PC-9 (cell line): ENCODE measurements at regions not wholly inside any gene's neighbourhood (a gene's known extent, or its start where the extent isn't known, plus 50 kb on each side); places are given as distances from the start of the nearest gene placed in this dataset.

Experiments used
- BruUV-seq: library from RNA; stranded (reverse); fragments of 400-500 nt; replicated peaks from 2 replicates; lab custom pipeline; 2021; lab: Mats Ljungman, UMichigan
- CTCF ChIA-PET: fragments of 300-600 bp; sonication (Branson Sonifier 250); formaldehyde crosslinking; loops from one replicate; lab custom pipeline; 2022; ENCODE audit warnings: antibody characterized with exemption; lab: Charles Lee
- POLR2A ChIA-PET: fragments of 300-600 bp; sonication (Branson Sonifier 250); formaldehyde crosslinking; loops from one replicate; lab custom pipeline; 2022; ENCODE audit warnings: antibody characterized with exemption; ENCODE audit not compliant: unreplicated experiment; lab: Charles Lee
- DNase-seq, 2 experiments: peaks; one replicate each; pipeline versions ENCODE4 v3.0.0 to v3.0.0-alpha.2; 2015 to 2022; ENCODE audit warnings: mixed read lengths in 1 of 2
- H2AFZ ChIP-seq: fragments of 200-600 bp; sonication (generic); 2 replicates; pipeline ENCODE4 v1.8.1; 2017; ENCODE audit warnings: antibody characterized with exemption
- H3F3A ChIP-seq: fragments of 200-600 bp; sonication (generic); 2 replicates; pipeline ENCODE4 v1.8.1; 2017; ENCODE audit warnings: antibody characterized with exemption, mild to moderate bottlenecking, low read depth; ENCODE audit not compliant: insufficient read depth
- H3K27ac ChIP-seq: fragments of 200-600 bp; sonication (generic); 2 replicates; pipeline ENCODE4 v1.6.1; 2016; ENCODE audit warnings: mixed run types
- H3K27me3 ChIP-seq: fragments of 200-600 bp; sonication (generic); 2 replicates; pipeline ENCODE4 v1.6.1; 2016; ENCODE audit warnings: low read depth, mixed run types; ENCODE audit not compliant: insufficient read depth
- H3K36me3 ChIP-seq: fragments of 200-600 bp; sonication (generic); 2 replicates; pipeline ENCODE4 v1.6.1; 2016; ENCODE audit warnings: low read depth, mixed run types
- H3K4me1 ChIP-seq: fragments of 200-600 bp; sonication (generic); replicated peaks from 2 replicates; pipeline ENCODE4 v1.6.1; 2016; ENCODE audit warnings: mixed run types; ENCODE audit not compliant: insufficient read depth
- H3K4me2 ChIP-seq: fragments of 200-600 bp; sonication (generic); 2 replicates; pipeline ENCODE4 v1.6.1; 2017; ENCODE audit warnings: mixed run types
- H3K4me3 ChIP-seq: fragments of 200-600 bp; sonication (generic); 2 replicates; pipeline ENCODE4 v1.6.1; 2016; ENCODE audit warnings: mixed run types
- H3K79me2 ChIP-seq: fragments of 200-600 bp; sonication (generic); 2 replicates; pipeline ENCODE4 v1.6.1; 2017; ENCODE audit warnings: low read depth, mixed run types
- H3K9me2 ChIP-seq: fragments of 200-600 bp; sonication (generic); 2 replicates; pipeline ENCODE4 v1.8.1; 2017; ENCODE audit warnings: mild to moderate bottlenecking; ENCODE audit not compliant: insufficient read depth
- H3K9me3 ChIP-seq: fragments of 200-600 bp; sonication (generic); 2 replicates; pipeline ENCODE4 v1.8.1; 2016; ENCODE audit warnings: low read depth; ENCODE audit not compliant: insufficient read depth
- H4K20me1 ChIP-seq: fragments of 200-600 bp; sonication (generic); 2 replicates; pipeline ENCODE4 v1.8.1; 2017; ENCODE audit not compliant: insufficient read depth
- EZH2 ChIP-seq: fragments of 200-600 bp; sonication (generic); IDR thresholded peaks from 2 replicates; pipeline ENCODE4 v1.8.0; 2017; ENCODE audit warnings: antibody characterized with exemption, low read depth
- intact Hi-C: fragments of 100-400 bp; cut with micrococcal nuclease; formaldehyde crosslinking; loops from one replicate; pipeline ENCODE4 v1.10.0; 2022; ENCODE audit not compliant: unreplicated experiment
- TF ChIP-seq, protein P1 (sequence below): fragments of 200-600 bp; sonication (generic); conservative IDR thresholded peaks from 2 replicates; pipeline ENCODE4 v1.6.1; 2017; ENCODE audit warnings: mixed run types, antibody characterized with exemption, mild to moderate bottlenecking, moderate library complexity

DNA sequence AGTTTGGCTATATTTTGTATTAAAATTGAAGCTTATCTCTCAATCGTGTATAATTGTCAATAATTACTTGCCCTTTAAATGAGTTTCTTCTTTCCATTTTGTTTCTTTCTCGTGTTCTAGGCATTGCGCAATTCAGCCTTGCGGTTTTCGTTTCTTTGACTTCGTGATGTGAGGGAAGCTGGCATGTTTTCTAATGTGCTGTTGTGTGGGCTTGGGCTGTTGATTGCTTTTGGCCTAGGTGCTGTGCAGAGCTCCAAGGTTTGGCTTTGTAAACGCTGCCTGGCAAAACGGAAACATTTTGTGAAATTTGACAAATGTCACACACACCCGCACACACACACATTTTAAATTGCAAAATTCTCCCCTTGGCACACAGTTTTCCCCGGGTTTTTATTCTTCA is 242.6 kb upstream of the TCF4 start:
- Histone ChIP-seq H3K9me2 (no peaks in the 10 kb centered on the region), H3F3A (peaks cover 7% of the 10 kb centered on the region), H3K4me3 (no peak overlapping the region), H3K27ac (no peak overlapping the region), H4K20me1 (no peaks in the 10 kb centered on the region), H3K4me2 (no peak overlapping the region), H2AFZ (no peak overlapping the region), H3K27me3 (no peaks in the 10 kb centered on the region), H3K4me1 (peaks cover 13% of the 10 kb centered on the region), H3K79me2 (no peaks in the 10 kb centered on the region), H3K9me3 (no peaks in the 10 kb centered on the region; the same call in 1 of the 2 replicates), H3K36me3 (peaks cover 4% of the 10 kb centered on the region; the same call in 1 of the 2 replicates)
- TF ChIP-seq, protein P1, sequence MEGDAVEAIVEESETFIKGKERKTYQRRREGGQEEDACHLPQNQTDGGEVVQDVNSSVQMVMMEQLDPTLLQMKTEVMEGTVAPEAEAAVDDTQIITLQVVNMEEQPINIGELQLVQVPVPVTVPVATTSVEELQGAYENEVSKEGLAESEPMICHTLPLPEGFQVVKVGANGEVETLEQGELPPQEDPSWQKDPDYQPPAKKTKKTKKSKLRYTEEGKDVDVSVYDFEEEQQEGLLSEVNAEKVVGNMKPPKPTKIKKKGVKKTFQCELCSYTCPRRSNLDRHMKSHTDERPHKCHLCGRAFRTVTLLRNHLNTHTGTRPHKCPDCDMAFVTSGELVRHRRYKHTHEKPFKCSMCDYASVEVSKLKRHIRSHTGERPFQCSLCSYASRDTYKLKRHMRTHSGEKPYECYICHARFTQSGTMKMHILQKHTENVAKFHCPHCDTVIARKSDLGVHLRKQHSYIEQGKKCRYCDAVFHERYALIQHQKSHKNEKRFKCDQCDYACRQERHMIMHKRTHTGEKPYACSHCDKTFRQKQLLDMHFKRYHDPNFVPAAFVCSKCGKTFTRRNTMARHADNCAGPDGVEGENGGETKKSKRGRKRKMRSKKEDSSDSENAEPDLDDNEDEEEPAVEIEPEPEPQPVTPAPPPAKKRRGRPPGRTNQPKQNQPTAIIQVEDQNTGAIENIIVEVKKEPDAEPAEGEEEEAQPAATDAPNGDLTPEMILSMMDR = no peak
- TF ChIP-seq EZH2 = no peak
- DNase-seq = no peak
- POLR2A ChIA-PET = no interaction called here
- CTCF ChIA-PET = no interaction called here
- no TSS peak for BruUV-seq
- intact Hi-C loops = no loop called here

DNA sequence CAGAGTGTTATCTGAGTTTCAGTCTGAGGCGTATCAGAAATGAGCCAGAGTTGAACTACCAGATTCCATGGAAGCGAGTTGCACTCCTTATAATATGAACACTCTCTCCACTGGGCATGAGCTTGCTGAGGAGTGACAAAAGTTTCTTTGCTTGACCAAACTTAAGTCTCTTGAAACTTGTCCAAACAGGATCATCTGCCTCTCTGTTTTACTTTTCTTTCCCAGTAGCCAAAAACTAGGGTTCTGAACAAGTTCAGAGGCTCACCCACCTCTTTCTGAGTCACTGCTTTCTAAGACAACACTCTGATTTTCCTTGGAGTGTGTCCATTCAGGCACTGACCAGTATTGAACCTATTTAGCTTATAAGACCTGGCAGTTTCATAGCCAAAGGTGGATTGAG is 233.2 kb upstream of the TCF4 start:
- CTCF ChIA-PET = no interaction called here
- Histone ChIP-seq H3F3A (peaks cover 22% of the 10 kb centered on the region), H2AFZ (peak overlapping the region; percentile 74; the same call in 1 of the 2 replicates), H4K20me1 (no peaks in the 10 kb centered on the region), H3K79me2 (no peaks in the 10 kb centered on the region), H3K9me2 (no peaks in the 10 kb centered on the region), H3K9me3 (no peaks in the 10 kb centered on the region), H3K36me3 (no peaks in the 10 kb centered on the region), H3K4me3 (no peak overlapping the region), H3K4me1 (peaks cover 24% of the 10 kb centered on the region), H3K27me3 (no peaks in the 10 kb centered on the region), H3K27ac (peak overlapping the region; percentile 93), H3K4me2 (peak overlapping the region; percentile 55)
- intact Hi-C loops = no loop called here
- POLR2A ChIA-PET = no interaction called here
- BruUV-seq = no TSS peak
- no peak for TF ChIP-seq EZH2
- TF ChIP-seq, protein P1 = no peak
- DNase-seq = peak in 1 of 2 experiments; percentile 83

DNA sequence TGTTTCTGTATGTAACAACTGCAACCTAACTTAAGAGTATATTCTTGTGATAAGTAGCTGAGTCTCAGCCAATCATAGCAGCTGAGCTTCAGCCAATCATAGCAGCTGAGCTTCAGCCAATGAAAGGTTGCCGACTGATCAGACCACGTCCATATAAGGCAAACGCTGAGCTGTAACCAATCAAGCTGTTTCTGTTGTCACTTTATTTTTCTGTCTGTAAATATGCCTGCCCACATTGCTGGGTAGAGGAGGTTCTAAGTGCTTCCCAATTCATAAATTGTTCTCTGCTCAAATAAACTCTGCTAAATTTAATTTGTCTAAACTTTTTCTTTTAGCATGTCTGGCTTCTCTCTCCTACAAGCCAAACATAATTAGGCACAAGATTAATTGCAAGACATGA is 231.5 kb upstream of the TCF4 start:
- no peaks in the 10 kb centered on the region for H3K27me3 ChIP-seq
- peaks cover 22% of the 10 kb centered on the region for H3F3A ChIP-seq
- H4K20me1 ChIP-seq = no peaks in the 10 kb centered on the region
- no peak overlapping the region for H3K27ac ChIP-seq
- no peaks in the 10 kb centered on the region for H3K9me2 ChIP-seq
- H3K36me3 ChIP-seq = no peaks in the 10 kb centered on the region
- H3K4me3 ChIP-seq = no peak overlapping the region
- ChIA-PET CTCF (no interaction called here), POLR2A (no interaction called here)
- no peak overlapping the region for H3K4me2 ChIP-seq
- H3K79me2 ChIP-seq = no peaks in the 10 kb centered on the region
- no peak for DNase-seq
- peaks cover 24% of the 10 kb centered on the region for H3K4me1 ChIP-seq
- intact Hi-C loops = no loop called here
- no peak overlapping the region for H2AFZ ChIP-seq
- peaks cover 4% of the 10 kb centered on the region; the same call in 1 of the 2 replicates for H3K9me3 ChIP-seq
- no peak for TF ChIP-seq EZH2
- TF ChIP-seq, protein P1 = no peak
- BruUV-seq = no TSS peak
